ENCODE measurements at regions not wholly inside any gene's neighbourhood (a gene's known extent, or its start where the extent isn't known, plus 50 kb on each side); places are given as distances from the start of the nearest gene placed in this dataset.

DNA sequence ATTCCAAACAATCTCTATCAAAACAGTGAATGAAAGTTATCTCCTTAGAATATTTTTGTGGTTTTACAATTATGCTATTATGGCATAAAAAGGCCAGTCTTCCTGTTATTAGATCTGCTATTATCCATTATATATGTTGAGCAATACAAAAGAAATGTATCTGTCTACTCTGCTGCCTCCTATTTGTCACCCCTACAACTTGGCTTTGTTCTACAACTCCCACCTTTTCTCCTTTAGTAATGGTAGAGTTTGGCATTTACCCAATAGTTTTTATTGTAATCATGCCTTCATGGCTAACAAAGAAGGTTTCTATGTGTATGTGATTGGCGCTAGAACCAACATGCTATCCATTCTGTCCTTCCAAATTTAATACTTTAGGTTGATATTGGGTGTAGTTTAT lies 189.2 kb upstream of the PRDM9 start:
- H3K9me1 ChIP-seq (replicated peaks; ENCODE audit: control insufficient read depth, extremely low read depth, insufficient read depth, low read length): no peaks in the 10 kb centered on the region
- no peaks in the 10 kb centered on the region for H3K4me1 ChIP-seq (ENCODE audit: control insufficient read depth, extremely low read depth, insufficient read depth, low read length)
- no peak overlapping the region for H3K4me3 ChIP-seq (replicated peaks in 1 of 3; ENCODE audit: insufficient read depth in 1 of 3, low read depth in 1 of 3, low read length in 3 of 3)
- no TSS peak for BruUV-seq (replicated peaks)
- no peak overlapping the region for H3K4me2 ChIP-seq (ENCODE audit: insufficient read depth, low read length)
- no peaks in the 10 kb centered on the region for H4K20me1 ChIP-seq (replicated peaks; ENCODE audit: control insufficient read depth, extremely low read depth, insufficient read depth, low read length)
- POLR2A ChIA-PET: no interaction called here
- H3K9me3 ChIP-seq (replicated peaks; ENCODE audit: control insufficient read depth, insufficient read depth, low read length): peaks cover 4% of the 10 kb centered on the region
- H3K36me3 ChIP-seq (ENCODE audit: control insufficient read depth in 2 of 2, extremely low read depth in 1 of 2, insufficient read depth in 2 of 2, low read length in 2 of 2): no peaks in the 10 kb centered on the region
- intact Hi-C loops (cut with micrococcal nuclease): no loop called here
- dilution Hi-C loops (cut with MboI; ENCODE audit: extremely low pct_ligation_motif_present, low sequenced_read_pairs): no loop called here
- FAIRE-seq (no peak), DNase-seq (ENCODE audit: low read depth, low spot score) (no peak)
- TF ChIP-seq POLR2AphosphoS5 (IDR thresholded peaks at IDR 0.05; ENCODE audit: insufficient read depth, low read depth, low read length) (no peak), FOS (IDR thresholded peaks at IDR 0.05; ENCODE audit: borderline replicate concordance, insufficient read depth, low read length) (no peak), EZH2 (IDR thresholded peaks at IDR 0.05; ENCODE audit: borderline replicate concordance, low read depth, low read length, severe bottlenecking) (no peak), POLR2A (IDR thresholded peaks at IDR 0.05; ENCODE audit: low read depth, low read length) (no peak)
- TF ChIP-seq, protein P1, sequence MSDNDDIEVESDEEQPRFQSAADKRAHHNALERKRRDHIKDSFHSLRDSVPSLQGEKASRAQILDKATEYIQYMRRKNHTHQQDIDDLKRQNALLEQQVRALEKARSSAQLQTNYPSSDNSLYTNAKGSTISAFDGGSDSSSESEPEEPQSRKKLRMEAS (IDR thresholded peaks at IDR 0.05; ENCODE audit: insufficient read depth, insufficient read length): no peak
- TF ChIP-seq, protein P2, sequence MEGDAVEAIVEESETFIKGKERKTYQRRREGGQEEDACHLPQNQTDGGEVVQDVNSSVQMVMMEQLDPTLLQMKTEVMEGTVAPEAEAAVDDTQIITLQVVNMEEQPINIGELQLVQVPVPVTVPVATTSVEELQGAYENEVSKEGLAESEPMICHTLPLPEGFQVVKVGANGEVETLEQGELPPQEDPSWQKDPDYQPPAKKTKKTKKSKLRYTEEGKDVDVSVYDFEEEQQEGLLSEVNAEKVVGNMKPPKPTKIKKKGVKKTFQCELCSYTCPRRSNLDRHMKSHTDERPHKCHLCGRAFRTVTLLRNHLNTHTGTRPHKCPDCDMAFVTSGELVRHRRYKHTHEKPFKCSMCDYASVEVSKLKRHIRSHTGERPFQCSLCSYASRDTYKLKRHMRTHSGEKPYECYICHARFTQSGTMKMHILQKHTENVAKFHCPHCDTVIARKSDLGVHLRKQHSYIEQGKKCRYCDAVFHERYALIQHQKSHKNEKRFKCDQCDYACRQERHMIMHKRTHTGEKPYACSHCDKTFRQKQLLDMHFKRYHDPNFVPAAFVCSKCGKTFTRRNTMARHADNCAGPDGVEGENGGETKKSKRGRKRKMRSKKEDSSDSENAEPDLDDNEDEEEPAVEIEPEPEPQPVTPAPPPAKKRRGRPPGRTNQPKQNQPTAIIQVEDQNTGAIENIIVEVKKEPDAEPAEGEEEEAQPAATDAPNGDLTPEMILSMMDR (IDR thresholded peaks at IDR 0.05; ENCODE audit: extremely low read depth in 1 of 2, insufficient read depth in 1 of 2, low read depth in 1 of 2, low read length in 2 of 2): no peak
- no peak overlapping the region for H2AFZ ChIP-seq (ENCODE audit: low read depth, low read length)
- H3K79me2 ChIP-seq (ENCODE audit: control insufficient read depth, insufficient read depth, low read length): no peaks in the 10 kb centered on the region
- no peak overlapping the region for H3K9ac ChIP-seq (replicated peaks; ENCODE audit: extremely low read depth, insufficient read depth, low read length)
- no peaks in the 10 kb centered on the region for H3K27me3 ChIP-seq (ENCODE audit: control insufficient read depth in 2 of 2, insufficient read depth in 2 of 2, low read length in 2 of 2)
- CTCF ChIA-PET: no interaction called here
- no peak overlapping the region for H3K27ac ChIP-seq (ENCODE audit: insufficient read depth, low read depth, low read length)

DNA sequence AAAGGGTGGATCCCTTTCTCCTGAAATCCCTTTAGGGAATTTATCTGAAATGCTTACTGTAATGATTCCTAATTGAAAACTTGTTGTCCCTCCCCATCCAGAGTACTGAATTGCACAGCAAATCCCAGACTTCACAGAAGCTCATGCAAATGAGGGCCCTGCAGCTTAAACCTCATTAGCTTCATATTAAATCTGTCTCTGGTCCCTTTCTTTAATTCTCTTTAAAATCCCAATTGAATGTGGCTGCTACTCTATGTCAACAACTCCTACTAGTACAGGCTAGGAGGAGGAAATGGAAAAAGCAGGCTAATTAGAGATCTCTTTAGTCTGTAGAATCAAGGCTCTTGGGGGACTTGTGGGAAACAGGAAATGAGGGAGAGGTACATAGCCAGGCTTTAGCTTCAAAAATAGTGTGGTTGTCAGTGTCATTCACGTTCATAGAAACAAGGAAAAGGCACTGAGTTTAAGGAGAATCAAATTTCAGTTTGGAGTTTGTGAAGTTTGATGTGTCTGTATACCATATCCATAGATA lies 191.3 kb upstream of the PRDM9 start:
- no peak overlapping the region for H2AFZ ChIP-seq (ENCODE audit: low read depth, low read length)
- H3K36me3 ChIP-seq (ENCODE audit: control insufficient read depth in 2 of 2, extremely low read depth in 1 of 2, insufficient read depth in 2 of 2, low read length in 2 of 2): no peaks in the 10 kb centered on the region
- no peaks in the 10 kb centered on the region for H3K79me2 ChIP-seq (ENCODE audit: control insufficient read depth, insufficient read depth, low read length)
- H3K4me3 ChIP-seq (replicated peaks in 1 of 3; ENCODE audit: insufficient read depth in 1 of 3, low read depth in 1 of 3, low read length in 3 of 3): no peak overlapping the region
- dilution Hi-C loops (cut with MboI; ENCODE audit: extremely low pct_ligation_motif_present, low sequenced_read_pairs): no loop called here
- BruUV-seq (replicated peaks): no TSS peak
- no peaks in the 10 kb centered on the region for H3K4me1 ChIP-seq (ENCODE audit: control insufficient read depth, extremely low read depth, insufficient read depth, low read length)
- H3K9ac ChIP-seq (replicated peaks; ENCODE audit: extremely low read depth, insufficient read depth, low read length): no peak overlapping the region
- H3K27me3 ChIP-seq (ENCODE audit: control insufficient read depth in 2 of 2, insufficient read depth in 2 of 2, low read length in 2 of 2): no peaks in the 10 kb centered on the region
- DNase-seq (ENCODE audit: low read depth, low spot score) (no peak), FAIRE-seq (no peak)
- intact Hi-C loops (cut with micrococcal nuclease): no loop called here
- no peak overlapping the region for H3K4me2 ChIP-seq (ENCODE audit: insufficient read depth, low read length)
- no peak for TF ChIP-seq POLR2A (IDR thresholded peaks at IDR 0.05; ENCODE audit: low read depth, low read length)
- peaks cover 4% of the 10 kb centered on the region for H3K9me3 ChIP-seq (replicated peaks; ENCODE audit: control insufficient read depth, insufficient read depth, low read length)
- POLR2A ChIA-PET: no interaction called here
- no peaks in the 10 kb centered on the region for H4K20me1 ChIP-seq (replicated peaks; ENCODE audit: control insufficient read depth, extremely low read depth, insufficient read depth, low read length)
- H3K27ac ChIP-seq (ENCODE audit: insufficient read depth, low read depth, low read length): no peak overlapping the region
- no peaks in the 10 kb centered on the region for H3K9me1 ChIP-seq (replicated peaks; ENCODE audit: control insufficient read depth, extremely low read depth, insufficient read depth, low read length)
- CTCF ChIA-PET: no interaction called here
